Transverse colon (tissue), 4 donors: ENCODE measurements at regions not wholly inside any gene's neighbourhood (a gene's known extent, or its start where the extent isn't known, plus 50 kb on each side); places are given as distances from the start of the nearest gene placed in this dataset.

ENCODE experiments used
- DNase-seq: peaks from one replicate; pipeline ENCODE4 v3.0.0-alpha.2; 2019
- H3K27ac ChIP-seq, 4 donors: fragments of 200-600 bp; sonication (generic); 2 replicates each; pipeline ENCODE4 v1.5.1; 2016 to 2018; ENCODE audit warnings: inconsistent platforms in 4 of 4
- H3K27me3 ChIP-seq: fragments of 200-600 bp; sonication (generic); 2 replicates; pipeline ENCODE4 v1.5.1; 2017; ENCODE audit warnings: inconsistent platforms
- H3K36me3 ChIP-seq, 4 donors: fragments of 200-600 bp; sonication (generic); 2 replicates each; pipeline ENCODE4 v1.5.1; 2017 to 2019; ENCODE audit warnings: inconsistent platforms in 4 of 4
- H3K4me1 ChIP-seq, 4 donors: fragments of 200-600 bp; sonication (generic); 2 replicates each; pipeline ENCODE4 v1.5.1; 2017 to 2020; ENCODE audit warnings: inconsistent platforms in 4 of 4
- H3K4me3 ChIP-seq, 4 donors: fragments of 200-600 bp; sonication (generic); 1 replicate in 1 of 4; 2 replicates in 3 of 4; pipeline versions ENCODE4 v1.5.1 to v1.6.1; 2017 to 2019; ENCODE audit warnings: inconsistent platforms in 4 of 4
- H3K9me3 ChIP-seq, 2 donors: fragments of 200-600 bp; sonication (generic); 2 replicates each; pipeline ENCODE4 v1.5.1; 2017 to 2019; ENCODE audit warnings: inconsistent platforms in 2 of 2
- EP300 ChIP-seq: sonication (generic); formaldehyde crosslinking; IDR thresholded peaks from one replicate; pipeline ENCODE4 v1.6.1; 2017; ENCODE audit warnings: antibody characterized with exemption, low read depth
- POLR2A ChIP-seq: fragments of 450-650 bp; IDR thresholded peaks from one replicate; pipeline ENCODE4 v1.6.1; 2016; ENCODE audit warnings: antibody characterized with exemption, mild to moderate bottlenecking, moderate library complexity
- POLR2AphosphoS5 ChIP-seq, 3 donors: sonication (generic); formaldehyde crosslinking; IDR thresholded peaks; one replicate each; pipeline ENCODE4 v1.6.1; 2016; ENCODE audit warnings: antibody characterized with exemption in 3 of 3
- WGBS, 2 donors: methylation state at CpG; one replicate each; pipeline ENCODE4 v1.1.5; 2018; ENCODE audit warnings: low coverage in 1 of 2; 5-methylcytosine and 5-hydroxymethylcytosine counted together
- in situ Hi-C, 4 donors: fragments of 200-750 bp; cut with MboI; loops; one replicate each; pipeline versions ENCODE4 v1.15.0 to v1.15.1; 2017; ENCODE audit warnings: low sequenced_read_pairs in 3 of 4, low pct_ligation_motif_present in 1 of 4, low pct_unique_long_range_greater_than_20kb in 1 of 4
- intact Hi-C: fragments of 100-400 bp; cut with DNase I; formaldehyde crosslinking; loops from one replicate; pipeline ENCODE4 v1.15.1; 2023; ENCODE audit warnings: low total_unique reads
- TF ChIP-seq, protein P1 (sequence below), 5 experiments: fragments of 200-600 bp in 3 of 5; fragments of 450-650 bp in 2 of 5; sonication (generic) in 3 of 5; IDR thresholded peaks; 1 replicate in 2 of 5; 2 replicates in 3 of 5; pipeline ENCODE4 v1.5.1; 2016 to 2017; ENCODE audit warnings: antibody characterized with exemption in 5 of 5, inconsistent platforms in 3 of 5, mild to moderate bottlenecking in 2 of 5, moderate library complexity in 1 of 5

DNA sequence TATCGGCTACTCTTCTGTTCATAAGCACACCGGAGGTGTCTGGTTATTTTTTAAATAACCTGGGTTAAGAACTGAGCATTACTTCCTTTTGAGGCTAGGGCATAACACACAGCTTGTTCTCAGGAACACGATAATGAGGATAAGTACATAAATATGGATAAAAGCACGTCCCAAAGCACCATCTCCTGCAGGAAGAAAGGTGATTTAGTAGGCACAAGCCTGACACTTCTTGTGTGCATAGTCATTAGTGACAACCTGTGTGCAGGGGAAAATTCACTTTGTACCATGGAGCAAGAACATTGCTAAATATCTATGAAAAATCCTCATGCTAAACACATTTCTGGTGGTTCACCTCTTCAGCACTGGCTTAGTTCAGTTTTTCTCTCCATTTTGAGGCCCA lies 166.5 kb downstream of the SNAPC1 start:
- DNase-seq: no peak
- Histone ChIP-seq H3K36me3 (no peaks in the 10 kb centered on the region), H3K27me3 (peaks cover 3% of the 10 kb centered on the region), H3K4me1 (no peaks in the 10 kb centered on the region), H3K9me3 (no peaks in the 10 kb centered on the region), H3K4me3 (no peak overlapping the region), H3K27ac (no peak overlapping the region)
- intact Hi-C loops: no loop called here
- 67 to 85% methylated on average over 2 to 4 of the region's 4 CpGs for WGBS, 2 donors
- in situ Hi-C loops: no loop called here
- TF ChIP-seq EP300 (no peak), POLR2A (no peak), POLR2AphosphoS5 (IDR thresholded peaks at IDR 0.05) (no peak)
- TF ChIP-seq, protein P1, sequence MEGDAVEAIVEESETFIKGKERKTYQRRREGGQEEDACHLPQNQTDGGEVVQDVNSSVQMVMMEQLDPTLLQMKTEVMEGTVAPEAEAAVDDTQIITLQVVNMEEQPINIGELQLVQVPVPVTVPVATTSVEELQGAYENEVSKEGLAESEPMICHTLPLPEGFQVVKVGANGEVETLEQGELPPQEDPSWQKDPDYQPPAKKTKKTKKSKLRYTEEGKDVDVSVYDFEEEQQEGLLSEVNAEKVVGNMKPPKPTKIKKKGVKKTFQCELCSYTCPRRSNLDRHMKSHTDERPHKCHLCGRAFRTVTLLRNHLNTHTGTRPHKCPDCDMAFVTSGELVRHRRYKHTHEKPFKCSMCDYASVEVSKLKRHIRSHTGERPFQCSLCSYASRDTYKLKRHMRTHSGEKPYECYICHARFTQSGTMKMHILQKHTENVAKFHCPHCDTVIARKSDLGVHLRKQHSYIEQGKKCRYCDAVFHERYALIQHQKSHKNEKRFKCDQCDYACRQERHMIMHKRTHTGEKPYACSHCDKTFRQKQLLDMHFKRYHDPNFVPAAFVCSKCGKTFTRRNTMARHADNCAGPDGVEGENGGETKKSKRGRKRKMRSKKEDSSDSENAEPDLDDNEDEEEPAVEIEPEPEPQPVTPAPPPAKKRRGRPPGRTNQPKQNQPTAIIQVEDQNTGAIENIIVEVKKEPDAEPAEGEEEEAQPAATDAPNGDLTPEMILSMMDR (IDR thresholded peaks at IDR 0.05): no peak

DNA sequence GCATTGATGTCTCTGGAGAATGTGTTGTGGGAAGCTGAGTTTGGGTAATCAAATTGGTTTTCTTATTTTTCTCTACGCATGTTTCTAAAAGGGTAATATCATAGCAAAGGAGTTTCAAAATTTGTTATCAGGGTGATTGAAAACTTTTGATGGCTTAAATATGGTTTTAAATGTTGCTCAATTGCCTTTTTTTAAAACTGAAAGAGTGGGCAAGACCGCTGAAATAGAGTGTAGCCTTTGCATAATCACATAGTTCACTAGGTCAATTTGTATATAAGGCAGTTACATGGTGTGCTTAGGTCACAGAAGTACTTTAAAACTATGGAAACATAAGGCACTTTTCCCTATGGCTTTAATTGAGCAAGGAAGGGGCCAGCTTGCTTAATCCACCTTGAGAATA lies 167.4 kb downstream of the SNAPC1 start:
- 30 to 68% methylated on average over 2 of the region's 2 CpGs for WGBS, 2 donors
- no peak for TF ChIP-seq EP300
- no peak for TF ChIP-seq POLR2AphosphoS5 (IDR thresholded peaks at IDR 0.05)
- TF ChIP-seq, protein P1 (IDR thresholded peaks at IDR 0.05): no peak
- TF ChIP-seq POLR2A: no peak

DNA sequence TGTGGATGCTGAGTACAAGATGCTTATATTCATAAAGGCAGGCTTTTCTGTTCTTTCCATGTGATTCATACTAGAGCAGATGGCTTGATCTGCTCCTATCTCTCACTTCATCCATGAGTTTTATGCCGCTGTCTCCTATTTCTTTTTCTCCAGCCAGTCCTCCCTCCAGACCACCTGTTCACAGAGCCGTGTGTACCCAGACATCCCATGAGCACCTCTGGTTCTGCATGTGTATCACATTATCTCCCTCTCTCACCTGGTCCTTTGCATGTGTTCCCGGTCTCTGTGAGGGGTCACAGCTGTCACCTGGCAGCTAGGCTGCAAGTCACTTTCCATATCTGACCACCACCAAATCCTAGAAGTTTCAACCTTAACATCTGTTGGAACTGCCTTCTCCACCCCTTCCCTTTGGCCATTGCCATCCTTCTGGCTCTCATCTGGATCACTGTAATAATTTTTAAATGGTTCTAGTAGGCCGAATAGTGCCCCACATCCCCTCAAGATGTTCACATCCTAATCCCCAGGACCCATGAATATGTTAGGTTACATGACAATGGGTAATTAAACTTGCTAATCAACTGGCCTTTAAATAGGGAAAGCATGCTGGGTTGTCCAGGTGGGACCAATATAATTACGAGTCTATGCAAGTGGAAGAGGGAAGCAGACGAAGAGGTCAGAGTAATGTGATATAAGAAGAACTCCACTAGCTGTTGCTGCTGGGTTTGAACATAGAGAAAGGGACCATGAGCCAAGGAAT lies 168.1 kb downstream of the SNAPC1 start:
- Histone ChIP-seq H3K36me3 (no peaks in the 10 kb centered on the region), H3K4me1 (no peaks in the 10 kb centered on the region), H3K27ac (no peak overlapping the region), H3K4me3 (no peak overlapping the region), H3K9me3 (no peaks in the 10 kb centered on the region), H3K27me3 (peaks cover 3% of the 10 kb centered on the region)
- WGBS, 2 donors: 82 to 86% methylated on average over 6 of the region's 6 CpGs
- intact Hi-C loops: no loop called here
- DNase-seq: no peak
- in situ Hi-C loops: no loop called here
- TF ChIP-seq EP300 (no peak), POLR2A (no peak), POLR2AphosphoS5 (IDR thresholded peaks at IDR 0.05) (no peak)
- TF ChIP-seq, protein P1 (IDR thresholded peaks at IDR 0.05): no peak

More for the DNA sequence above, 167.4 kb downstream of the SNAPC1 start:
- peaks cover 3% of the 10 kb centered on the region for H3K27me3 ChIP-seq
- intact Hi-C loops: no loop called here
- H3K36me3 ChIP-seq: no peaks in the 10 kb centered on the region
- H3K9me3 ChIP-seq: no peaks in the 10 kb centered on the region
- H3K27ac ChIP-seq: no peak overlapping the region
- in situ Hi-C loops: no loop called here
- no peaks in the 10 kb centered on the region for H3K4me1 ChIP-seq
- no peak overlapping the region for H3K4me3 ChIP-seq
- DNase-seq: no peak

DNA sequence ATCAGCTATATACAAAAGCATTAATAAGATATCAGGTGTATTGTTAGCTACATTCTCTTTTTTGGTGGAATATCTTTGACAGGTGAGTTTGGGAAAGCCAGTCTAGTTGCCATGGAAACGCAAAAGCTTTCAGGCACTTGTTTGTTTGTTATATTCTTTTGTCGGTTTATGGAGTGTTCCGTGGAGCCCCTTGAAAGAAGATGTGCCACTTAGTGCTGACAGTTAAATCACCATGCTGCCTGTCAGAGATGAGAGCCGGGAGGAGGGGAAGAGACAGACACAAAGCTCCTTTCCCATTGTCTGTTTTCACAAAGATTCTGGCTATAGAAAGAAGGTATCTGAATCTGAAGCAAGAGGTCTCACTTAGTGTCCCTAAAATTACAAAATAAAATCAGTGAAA lies 170.8 kb downstream of the SNAPC1 start:
- Histone ChIP-seq H3K4me1 (no peaks in the 10 kb centered on the region), H3K4me3 (no peak overlapping the region), H3K36me3 (no peaks in the 10 kb centered on the region), H3K9me3 (no peaks in the 10 kb centered on the region), H3K27ac (no peak overlapping the region), H3K27me3 (peaks cover 3% of the 10 kb centered on the region)
- no peak for DNase-seq
- intact Hi-C loops (no loop called here), in situ Hi-C loops (no loop called here)
- no peak for TF ChIP-seq POLR2AphosphoS5 (IDR thresholded peaks at IDR 0.05)
- TF ChIP-seq, protein P1 (IDR thresholded peaks at IDR 0.05): no peak
- TF ChIP-seq POLR2A: no peak
- TF ChIP-seq EP300: no peak
- 60 to 68% methylated on average over 1 to 4 of the region's 4 CpGs for WGBS, 2 donors
